A673 (cell line): ENCODE measurements at regions not wholly inside any gene's neighbourhood (a gene's known extent, or its start where the extent isn't known, plus 50 kb on each side); places are given as distances from the start of the nearest gene placed in this dataset.

Experiments used
- BruUV-seq: library from RNA; stranded (reverse); fragments of 400-500 nt; replicated peaks from 2 replicates; lab custom pipeline; 2021; lab: Mats Ljungman, UMichigan
- CTCF ChIA-PET: fragments of 300-600 bp; sonication (Branson Sonifier 250); formaldehyde crosslinking; loops from one replicate; lab custom pipeline; 2022; ENCODE audit warnings: antibody characterized with exemption; lab: Charles Lee
- POLR2A ChIA-PET: fragments of 300-600 bp; sonication (Branson Sonifier 250); formaldehyde crosslinking; loops from one replicate; lab custom pipeline; 2022; ENCODE audit warnings: antibody characterized with exemption; ENCODE audit not compliant: low non-redundant PET; lab: Charles Lee
- DNase-seq: peaks from one replicate; pipeline ENCODE4 v3.0.0-alpha.2; 2015; ENCODE audit warnings: low spot score
- H3K27ac ChIP-seq: fragments of 200-600 bp; sonication (generic); 2 replicates; pipeline ENCODE4 v1.5.1; 2016; ENCODE audit warnings: mixed run types, low read depth, mild to moderate bottlenecking, mixed read lengths, antibody characterized with exemption, low read length; ENCODE audit not compliant: poor library complexity, severe bottlenecking
- H3K27me3 ChIP-seq: fragments of 200-600 bp; sonication (generic); replicated peaks from 2 replicates; pipeline ENCODE4 v1.6.1; 2017; ENCODE audit warnings: mixed run types, low read depth, mild to moderate bottlenecking, mixed read lengths, antibody characterized with exemption, low read length; ENCODE audit not compliant: insufficient read depth, poor library complexity
- H3K36me3 ChIP-seq: fragments of 200-600 bp; sonication (generic); 2 replicates; pipeline ENCODE4 v1.6.1; 2016; ENCODE audit warnings: mixed run types, mild to moderate bottlenecking, mixed read lengths, antibody characterized with exemption, low read length; ENCODE audit not compliant: insufficient read depth, poor library complexity, severe bottlenecking
- H3K4me1 ChIP-seq: fragments of 200-600 bp; sonication (generic); 2 replicates; pipeline ENCODE4 v1.6.1; 2017; ENCODE audit warnings: mixed run types, mild to moderate bottlenecking, mixed read lengths, antibody characterized with exemption, low read length; ENCODE audit not compliant: insufficient read depth, poor library complexity, severe bottlenecking
- H3K4me3 ChIP-seq: fragments of 200-600 bp; sonication (generic); 2 replicates; pipeline ENCODE4 v1.5.1; 2016; ENCODE audit warnings: low read depth, mixed run types, mild to moderate bottlenecking, mixed read lengths, low read length; ENCODE audit not compliant: poor library complexity, severe bottlenecking
- H3K9me3 ChIP-seq: fragments of 200-600 bp; sonication (generic); 2 replicates; pipeline ENCODE4 v1.6.1; 2016; ENCODE audit warnings: mixed run types, low read depth, mild to moderate bottlenecking, mixed read lengths, antibody characterized with exemption, low read length; ENCODE audit not compliant: poor library complexity, severe bottlenecking
- CTCF ChIP-seq: fragments of 300-800, 200-600 bp; sonication (generic); conservative IDR thresholded peaks from 2 replicates; pipeline ENCODE4 v1.5.1; 2017; ENCODE audit warnings: low read depth, mild to moderate bottlenecking, antibody characterized with exemption, low read length, moderate library complexity, mixed read lengths
- EZH2 ChIP-seq: fragments of 200-600 bp; sonication (generic); IDR thresholded peaks from 2 replicates; pipeline ENCODE4 v1.6.1; 2017; ENCODE audit warnings: borderline replicate concordance, low read depth, mild to moderate bottlenecking, mixed read lengths, antibody characterized with exemption, low read length; ENCODE audit not compliant: poor library complexity, severe bottlenecking
- intact Hi-C: fragments of 100-400 bp; cut with micrococcal nuclease; formaldehyde crosslinking; loops from one replicate; pipeline ENCODE4 v1.10.0; 2022; ENCODE audit not compliant: unreplicated experiment

GRCh38 chr5:174523311-174524071 lies 200.9 kb upstream of the MSX2 start:
- no peak overlapping the region for H3K4me3 ChIP-seq
- no TSS peak for BruUV-seq
- ChIA-PET CTCF (no interaction called here), POLR2A (no interaction called here)
- no peak overlapping the region for H3K27ac ChIP-seq
- no peaks in the 10 kb centered on the region for H3K4me1 ChIP-seq
- H3K36me3 ChIP-seq: no peaks in the 10 kb centered on the region
- no peak for DNase-seq
- no peaks in the 10 kb centered on the region for H3K9me3 ChIP-seq
- intact Hi-C loops: no loop called here
- TF ChIP-seq EZH2: no peak
- TF ChIP-seq CTCF: no peak; the same call in 1 of the 2 replicates
- H3K27me3 ChIP-seq: no peaks in the 10 kb centered on the region

GRCh38 chr5:174524351-174524750 lies 200.0 kb upstream of the MSX2 start:
- Histone ChIP-seq H3K36me3 (no peaks in the 10 kb centered on the region), H3K4me3 (no peak overlapping the region), H3K9me3 (no peaks in the 10 kb centered on the region), H3K27ac (no peak overlapping the region), H3K4me1 (no peaks in the 10 kb centered on the region), H3K27me3 (no peaks in the 10 kb centered on the region)
- TF ChIP-seq CTCF: no peak
- TF ChIP-seq EZH2: no peak
- CTCF ChIA-PET: no interaction called here
- intact Hi-C loops: no loop called here
- no TSS peak for BruUV-seq
- DNase-seq: no peak
- POLR2A ChIA-PET: no interaction called here

- POLR2A ChIA-PET: no interaction called here
- Histone ChIP-seq H3K36me3 (no peaks in the 10 kb centered on the region), H3K9me3 (no peaks in the 10 kb centered on the region), H3K4me3 (no peak overlapping the region), H3K27ac (no peak overlapping the region), H3K27me3 (no peaks in the 10 kb centered on the region), H3K4me1 (peaks cover 2% of the 10 kb centered on the region)
- BruUV-seq: no TSS peak
- no peak for DNase-seq
- intact Hi-C loops: no loop called here
- CTCF ChIA-PET: no interaction called here
- TF ChIP-seq CTCF (no peak), EZH2 (no peak)
Observed at GRCh38 chr5:174526177-174526576, 198.2 kb upstream of the MSX2 start.
